Neural progenitor cell (in vitro differentiated cells): ENCODE measurements at regions not wholly inside any gene's neighbourhood (a gene's known extent, or its start where the extent isn't known, plus 50 kb on each side); places are given as distances from the start of the nearest gene placed in this dataset.

Source experiments
- CTCF ChIP-seq: fragments of 200-600 bp; sonication (generic); IDR thresholded peaks from 2 replicates; pipeline ENCODE4 v1.5.1; 2017; ENCODE audit warnings: antibody characterized with exemption, mild to moderate bottlenecking
- EZH2 ChIP-seq: fragments of 200-600 bp; sonication (generic); IDR thresholded peaks from 2 replicates; pipeline ENCODE4 v1.6.1; 2017; ENCODE audit warnings: antibody characterized with exemption, mild to moderate bottlenecking, moderate library complexity
- EZH2phosphoT487 ChIP-seq: fragments of 200-600 bp; sonication (generic); IDR thresholded peaks from 2 replicates; pipeline ENCODE4 v1.6.1; 2017; ENCODE audit warnings: antibody characterized with exemption

GRCh38 chr4:160947653-160948052 lies 1216.1 kb downstream of the FSTL5 start:
- no peak for TF ChIP-seq CTCF
- no peak for TF ChIP-seq EZH2
- TF ChIP-seq EZH2phosphoT487 = no peak
